ENCODE measurements at regions not wholly inside any gene's neighbourhood (a gene's known extent, or its start where the extent isn't known, plus 50 kb on each side); places are given as distances from the start of the nearest gene placed in this dataset.
"Not testable (repeated sequence)": the region's sequence is repeated elsewhere in the genome, so short reads cannot be mapped to it uniquely, and the experiment has no call there.

- no peak overlapping the region for H3K4me3 Mint-ChIP-seq
- H3K27me3 Mint-ChIP-seq, result no peaks in the 10 kb centered on the region
- POLR2A ChIA-PET, result no interaction called here
- H3K27ac Mint-ChIP-seq, result no peak overlapping the region
- ATAC-seq (no peak), DNase-seq (no peak)
- CTCF ChIA-PET, result no interaction called here
- no peaks in the 10 kb centered on the region for H3K36me3 Mint-ChIP-seq (ENCODE audit: low read depth)
- H3K9me3 Mint-ChIP-seq (ENCODE audit: low read depth), result no peaks in the 10 kb centered on the region
- intact Hi-C loops (cut with DNase I, micrococcal nuclease), result no loop called here
- H3K4me1 Mint-ChIP-seq, result no peaks in the 10 kb centered on the region
Observed at GRCh38 chrY:15996014-15996413, 1471.7 kb downstream of the NLGN4Y start.

- intact Hi-C loops (cut with DNase I, micrococcal nuclease), result no loop called here
- Mint-ChIP-seq H3K9me3 (ENCODE audit: low read depth) (peaks cover 4% of the 10 kb centered on the region), H3K27ac (no peak overlapping the region), H3K4me3 (no peak overlapping the region), H3K36me3 (ENCODE audit: low read depth) (no peaks in the 10 kb centered on the region), H3K4me1 (no peaks in the 10 kb centered on the region), H3K27me3 (no peaks in the 10 kb centered on the region)
- ChIA-PET CTCF (no interaction called here), POLR2A (no interaction called here)
- ATAC-seq, result no peak
- no peak for DNase-seq
Observed at GRCh38 chrY:16000751-16001150, 1476.4 kb downstream of the NLGN4Y start.

GRCh38 chrY:16001896-16002295, 1477.6 kb downstream of the NLGN4Y start:
- DNase-seq (no peak), ATAC-seq (no peak)
- H3K4me1 Mint-ChIP-seq, result no peaks in the 10 kb centered on the region
- no peaks in the 10 kb centered on the region for H3K27me3 Mint-ChIP-seq
- POLR2A ChIA-PET, result no interaction called here
- intact Hi-C loops (cut with DNase I, micrococcal nuclease), result no loop called here
- H3K27ac Mint-ChIP-seq, result no peak overlapping the region
- CTCF ChIA-PET, result no interaction called here
- no peaks in the 10 kb centered on the region for H3K36me3 Mint-ChIP-seq (ENCODE audit: low read depth)
- H3K9me3 Mint-ChIP-seq (ENCODE audit: low read depth), result peaks cover 4% of the 10 kb centered on the region
- H3K4me3 Mint-ChIP-seq, result no peak overlapping the region

GRCh38 chrY:16051908-16052643, 1527.7 kb downstream of the NLGN4Y start:
- no peak overlapping the region for H3K4me3 Mint-ChIP-seq
- peaks cover 7% of the 10 kb centered on the region for H3K9me3 Mint-ChIP-seq (ENCODE audit: low read depth)
- H3K4me1 Mint-ChIP-seq, result no peaks in the 10 kb centered on the region
- ChIA-PET CTCF (no interaction called here), POLR2A (no interaction called here)
- H3K27ac Mint-ChIP-seq, result no peak overlapping the region
- no peaks in the 10 kb centered on the region for H3K36me3 Mint-ChIP-seq (ENCODE audit: low read depth)
- no peaks in the 10 kb centered on the region for H3K27me3 Mint-ChIP-seq
- no peak for DNase-seq
- intact Hi-C loops (cut with DNase I, micrococcal nuclease), result no loop called here
- ATAC-seq, result no peak

DNA sequence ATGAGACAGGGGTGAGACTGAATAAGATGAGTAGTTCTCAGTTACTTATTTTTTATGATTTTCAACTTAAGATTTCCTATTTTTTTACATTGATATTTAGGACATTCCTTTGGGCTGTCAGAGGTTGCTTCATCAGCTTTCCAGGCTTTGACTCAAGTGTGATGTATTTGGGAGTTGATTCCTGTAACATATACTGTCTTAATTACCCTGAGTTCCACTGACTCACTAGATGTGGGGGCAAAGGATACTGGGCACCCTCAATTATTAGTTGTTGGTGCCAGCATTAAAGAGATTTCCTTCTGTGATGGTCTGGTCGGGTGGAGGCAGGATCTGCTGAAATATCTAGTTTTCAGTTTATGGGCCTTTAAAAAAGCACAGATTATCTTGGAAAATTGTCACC, 1535.8 kb downstream of the NLGN4Y start:
- intact Hi-C loops (cut with DNase I, micrococcal nuclease), result no loop called here
- H3K27ac Mint-ChIP-seq, result no peak overlapping the region
- no peak overlapping the region for H3K4me3 Mint-ChIP-seq
- H3K27me3 Mint-ChIP-seq, result no peaks in the 10 kb centered on the region
- no peak for ATAC-seq
- no peaks in the 10 kb centered on the region for H3K4me1 Mint-ChIP-seq
- ChIA-PET POLR2A (no interaction called here), CTCF (no interaction called here)
- H3K36me3 Mint-ChIP-seq (ENCODE audit: low read depth), result no peaks in the 10 kb centered on the region
- DNase-seq, result no peak
- H3K9me3 Mint-ChIP-seq (ENCODE audit: low read depth), result no peaks in the 10 kb centered on the region

- ChIA-PET CTCF (no interaction called here), POLR2A (no interaction called here)
- DNase-seq (no peak), ATAC-seq (no peak)
- H3K4me3 Mint-ChIP-seq, result no peak overlapping the region
- H3K9me3 Mint-ChIP-seq (ENCODE audit: low read depth), result no peaks in the 10 kb centered on the region
- intact Hi-C loops (cut with DNase I, micrococcal nuclease), result no loop called here
- no peaks in the 10 kb centered on the region for H3K36me3 Mint-ChIP-seq (ENCODE audit: low read depth)
- no peak overlapping the region for H3K27ac Mint-ChIP-seq
- H3K27me3 Mint-ChIP-seq, result no peaks in the 10 kb centered on the region
- H3K4me1 Mint-ChIP-seq, result no peaks in the 10 kb centered on the region
Observed at GRCh38 chrY:16060686-16061085, 1536.4 kb downstream of the NLGN4Y start.

DNA sequence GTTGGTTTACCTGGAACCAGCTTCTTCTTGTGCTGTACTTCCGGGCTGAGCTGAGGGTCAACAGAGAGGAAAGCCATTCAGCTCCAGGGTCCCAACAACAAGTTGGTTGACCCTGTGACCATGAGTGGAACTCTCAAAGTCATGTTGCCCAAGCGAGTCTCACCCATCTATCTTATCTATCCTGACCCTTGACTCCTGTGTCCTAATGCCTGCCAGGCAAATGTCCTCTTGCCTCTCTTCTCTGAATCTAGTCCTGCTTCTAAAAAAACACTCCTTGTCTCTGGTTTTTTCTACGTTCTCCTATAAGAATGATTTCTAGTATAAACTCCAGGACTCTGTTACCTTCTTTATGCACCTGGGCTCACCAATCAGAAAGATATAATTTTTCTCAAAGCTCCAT, 1547.6 kb downstream of the NLGN4Y start:
- no peaks in the 10 kb centered on the region for H3K27me3 Mint-ChIP-seq
- ChIA-PET CTCF (no interaction called here), POLR2A (no interaction called here)
- no peak overlapping the region for H3K27ac Mint-ChIP-seq
- H3K9me3 Mint-ChIP-seq (ENCODE audit: low read depth), result peaks cover 2% of the 10 kb centered on the region
- no peaks in the 10 kb centered on the region for H3K4me1 Mint-ChIP-seq
- intact Hi-C loops (cut with DNase I, micrococcal nuclease), result no loop called here
- H3K4me3 Mint-ChIP-seq, result no peak overlapping the region
- ATAC-seq (no peak), DNase-seq (no peak)
- no peaks in the 10 kb centered on the region for H3K36me3 Mint-ChIP-seq (ENCODE audit: low read depth)

- H3K36me3 Mint-ChIP-seq (ENCODE audit: low read depth), result no peaks in the 10 kb centered on the region
- no peak overlapping the region for H3K27ac Mint-ChIP-seq
- no peak overlapping the region for H3K4me3 Mint-ChIP-seq
- intact Hi-C loops (cut with DNase I, micrococcal nuclease), result no loop called here
- CTCF ChIA-PET, result no interaction called here
- DNase-seq (no peak), ATAC-seq (no peak)
- no peaks in the 10 kb centered on the region for H3K27me3 Mint-ChIP-seq
- H3K9me3 Mint-ChIP-seq (ENCODE audit: low read depth), result peaks cover 7% of the 10 kb centered on the region
- POLR2A ChIA-PET, result no interaction called here
- no peaks in the 10 kb centered on the region for H3K4me1 Mint-ChIP-seq
Observed at GRCh38 chrY:16075701-16076100, 1551.4 kb downstream of the NLGN4Y start.

DNA sequence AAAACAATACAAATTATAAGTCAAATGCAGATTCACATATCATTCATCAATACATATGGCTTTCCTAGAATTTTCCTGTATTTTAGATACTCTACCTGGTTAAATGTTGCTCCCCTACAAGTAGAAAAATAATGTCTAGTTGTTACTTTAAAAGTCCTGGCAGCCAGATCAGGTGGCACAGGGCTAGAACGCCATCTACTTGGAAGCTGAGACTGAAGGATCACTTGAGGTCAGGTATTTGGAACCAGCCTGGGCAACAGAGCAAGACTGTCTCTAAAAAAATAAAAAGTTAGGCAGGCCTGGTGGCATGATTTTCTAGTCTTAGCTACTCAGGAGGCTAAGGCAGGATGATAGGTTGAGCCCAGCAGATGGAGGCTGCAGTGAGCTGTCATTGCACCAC, 1573.0 kb downstream of the NLGN4Y start:
- Mint-ChIP-seq H3K36me3 (ENCODE audit: low read depth) (no peaks in the 10 kb centered on the region), H3K27me3 (no peaks in the 10 kb centered on the region), H3K9me3 (ENCODE audit: low read depth) (no peaks in the 10 kb centered on the region), H3K27ac (no peak overlapping the region), H3K4me3 (no peak overlapping the region), H3K4me1 (no peaks in the 10 kb centered on the region)
- ATAC-seq (no peak), DNase-seq (no peak)
- ChIA-PET POLR2A (no interaction called here), CTCF (no interaction called here)
- intact Hi-C loops (cut with DNase I, micrococcal nuclease), result no loop called here

GRCh38 chrY:16101815-16102214, 1577.5 kb downstream of the NLGN4Y start:
- no peak overlapping the region for H3K4me3 Mint-ChIP-seq
- no peak for DNase-seq

GRCh38 chrY:16106613-16107012, 1582.3 kb downstream of the NLGN4Y start:
- POLR2A ChIA-PET, result no interaction called here
- DNase-seq, result no peak

More at GRCh38 chrY:16101815-16102214, 1577.5 kb downstream of the NLGN4Y start:
- no peaks in the 10 kb centered on the region for H3K4me1 Mint-ChIP-seq
- H3K27ac Mint-ChIP-seq, result no peak overlapping the region
- POLR2A ChIA-PET, result interaction anchor here (0.6 kb wide), 1 partner anchor 61 kb away, joined by 3 read pairs; no protein-coding TSS in a partner anchor
- ATAC-seq, result no peak
- H3K27me3 Mint-ChIP-seq, result no peaks in the 10 kb centered on the region
- intact Hi-C loops (cut with DNase I, micrococcal nuclease), result no loop called here
- no peaks in the 10 kb centered on the region for H3K36me3 Mint-ChIP-seq (ENCODE audit: low read depth)
- CTCF ChIA-PET, result no interaction called here
- H3K9me3 Mint-ChIP-seq (ENCODE audit: low read depth), result peaks cover 2% of the 10 kb centered on the region

DNA sequence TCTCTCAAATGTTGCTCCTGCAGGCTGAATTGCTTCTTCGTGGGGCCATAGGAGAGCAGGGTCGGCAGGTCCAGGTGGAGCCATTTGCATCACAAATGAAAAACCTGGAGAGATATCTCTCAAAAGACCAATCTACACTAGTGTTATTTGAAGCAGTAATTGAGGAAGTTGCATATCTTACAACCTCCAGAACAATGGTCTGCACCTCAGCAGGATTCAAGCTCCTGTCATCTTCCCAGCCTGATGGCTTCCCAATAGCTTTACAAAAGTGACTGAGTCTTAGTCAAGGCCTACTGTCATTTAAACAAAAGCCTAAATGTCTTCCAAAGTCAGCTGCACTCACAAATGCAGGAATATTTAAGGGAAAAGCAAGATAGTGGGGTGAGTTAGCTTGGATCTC, 1584.5 kb downstream of the NLGN4Y start:
- Mint-ChIP-seq H3K27ac (no peak overlapping the region), H3K4me3 (no peak overlapping the region), H3K36me3 (ENCODE audit: low read depth) (no peaks in the 10 kb centered on the region), H3K27me3 (no peaks in the 10 kb centered on the region), H3K9me3 (ENCODE audit: low read depth) (peaks cover 5% of the 10 kb centered on the region), H3K4me1 (no peaks in the 10 kb centered on the region)
- ATAC-seq (no peak), DNase-seq (no peak)
- intact Hi-C loops (cut with DNase I, micrococcal nuclease), result no loop called here
- POLR2A ChIA-PET, result no interaction called here
- CTCF ChIA-PET, result no interaction called here

More at GRCh38 chrY:16106613-16107012, 1582.3 kb downstream of the NLGN4Y start:
- no peak overlapping the region for H3K4me3 Mint-ChIP-seq
- peaks cover 5% of the 10 kb centered on the region for H3K9me3 Mint-ChIP-seq (ENCODE audit: low read depth)
- intact Hi-C loops (cut with DNase I, micrococcal nuclease), result no loop called here
- no peaks in the 10 kb centered on the region for H3K4me1 Mint-ChIP-seq
- no peak for ATAC-seq
- no peak overlapping the region for H3K27ac Mint-ChIP-seq
- H3K36me3 Mint-ChIP-seq (ENCODE audit: low read depth), result no peaks in the 10 kb centered on the region
- CTCF ChIA-PET, result no interaction called here
- H3K27me3 Mint-ChIP-seq, result no peaks in the 10 kb centered on the region

- DNase-seq; H3K27me3 Mint-ChIP-seq; intact Hi-C loops (cut with DNase I, micrococcal nuclease); H3K9me3 Mint-ChIP-seq (ENCODE audit: low read depth); ATAC-seq; H3K36me3 Mint-ChIP-seq (ENCODE audit: low read depth); H3K27ac Mint-ChIP-seq; CTCF ChIA-PET; H3K4me3 Mint-ChIP-seq; H3K4me1 Mint-ChIP-seq: not testable (repeated sequence)
- POLR2A ChIA-PET, result interaction anchor here (0.6 kb wide), 1 partner anchor 1346 kb away, joined by 3 read pairs; no protein-coding TSS in a partner anchor
Observed at GRCh38 chrY:16120096-16120495, 1595.8 kb downstream of the NLGN4Y start.

All from activated CD4-positive, alpha-beta T cell treated with anti-CD3 and anti-CD28 coated beads for 36 hours (primary cell).